ENCODE measurements at regions not wholly inside any gene's neighbourhood (a gene's known extent, or its start where the extent isn't known, plus 50 kb on each side); places are given as distances from the start of the nearest gene placed in this dataset.

DNA sequence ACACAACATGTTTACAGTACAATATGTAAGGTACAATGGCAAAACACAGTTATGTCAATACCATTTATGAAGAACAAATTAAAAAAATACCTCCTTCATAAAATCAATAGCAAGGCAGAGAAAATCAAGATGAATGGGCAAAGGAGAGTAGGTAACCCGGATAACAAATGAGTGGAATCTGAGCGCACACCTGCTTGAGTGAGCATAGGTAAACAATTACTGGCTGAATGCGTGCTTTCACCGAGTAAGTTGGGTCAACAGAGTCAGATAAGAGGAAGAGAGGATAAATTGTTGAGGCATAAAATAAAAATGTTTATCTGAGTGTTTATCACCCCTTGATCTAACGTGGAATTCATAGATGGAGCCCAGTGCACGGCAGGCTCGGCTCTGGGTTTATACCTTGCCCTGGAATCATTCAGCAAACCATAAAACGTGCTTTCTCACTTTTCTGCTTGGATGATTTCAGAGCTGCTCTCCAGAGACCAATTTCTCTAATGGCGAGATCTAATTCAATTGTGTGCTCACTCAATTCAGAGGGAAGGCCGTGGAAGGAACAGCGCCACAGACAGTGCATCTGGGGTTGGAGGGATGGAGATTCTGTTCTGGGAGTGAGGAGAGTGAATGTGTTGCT lies 224.8 kb upstream of the MAP3K7 start:
- DNase-seq, result no peak

DNA sequence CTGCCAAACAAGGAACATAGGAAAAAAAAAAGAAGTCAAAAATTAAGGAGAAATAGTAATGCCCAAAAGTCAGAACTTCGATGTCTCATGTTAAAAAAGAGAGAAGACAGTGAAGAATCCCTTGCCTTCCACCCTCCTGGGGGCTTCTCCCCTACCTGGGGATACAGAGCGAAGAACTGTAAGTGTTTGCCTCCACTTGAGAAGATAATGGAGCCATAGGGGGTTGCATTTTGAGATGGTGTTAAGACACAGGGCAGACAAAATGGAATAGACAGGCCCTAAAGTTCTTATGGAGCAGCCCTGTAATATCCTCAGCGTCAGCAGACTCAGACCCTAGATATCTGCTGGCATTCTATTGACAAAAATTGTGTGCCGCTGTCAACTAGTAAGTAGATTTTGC lies 222.2 kb upstream of the MAP3K7 start:
- DNase-seq, result no peak

DNA sequence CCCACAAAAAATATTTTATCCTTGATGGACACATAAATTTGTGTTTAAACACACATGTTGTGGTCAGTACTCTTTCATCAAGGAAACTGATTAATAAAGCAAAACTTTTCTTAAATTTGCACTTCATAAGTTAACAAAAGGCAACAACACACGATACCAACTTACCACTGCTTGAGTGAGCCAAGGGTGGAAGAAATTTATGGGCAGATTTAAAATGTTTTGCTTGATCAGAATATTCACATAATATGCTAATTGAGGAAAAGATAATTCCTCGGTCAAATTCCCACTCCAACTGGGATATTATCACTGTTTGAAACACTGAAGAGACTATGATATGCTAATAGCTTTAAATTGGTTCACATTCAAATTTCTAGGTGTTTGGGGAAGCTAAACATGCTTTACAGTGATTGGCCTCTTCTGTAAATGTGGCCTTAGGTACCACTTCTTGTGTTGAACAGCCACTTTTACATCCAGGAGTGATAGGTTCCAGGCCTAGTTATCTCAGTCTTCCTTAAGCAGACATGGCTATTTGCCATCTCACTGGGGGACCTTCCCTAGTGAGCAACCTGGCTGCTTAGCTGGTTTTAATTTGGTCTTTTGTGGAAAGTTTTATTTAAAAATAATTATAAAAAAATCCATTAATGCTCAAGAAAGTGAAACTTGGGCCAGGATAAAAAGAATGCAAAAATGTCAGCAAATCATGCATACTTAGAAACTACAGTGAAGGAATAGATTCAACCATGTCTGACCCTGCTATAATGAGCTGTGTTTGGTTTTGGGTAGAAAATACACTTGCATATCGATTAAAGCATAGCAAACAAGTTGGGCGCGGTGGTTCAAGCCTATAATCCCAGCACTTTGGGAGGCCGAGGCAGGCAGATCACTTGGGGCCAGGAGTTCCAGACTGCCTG lies 221.2 kb upstream of the MAP3K7 start:
- no peak for DNase-seq

DNA sequence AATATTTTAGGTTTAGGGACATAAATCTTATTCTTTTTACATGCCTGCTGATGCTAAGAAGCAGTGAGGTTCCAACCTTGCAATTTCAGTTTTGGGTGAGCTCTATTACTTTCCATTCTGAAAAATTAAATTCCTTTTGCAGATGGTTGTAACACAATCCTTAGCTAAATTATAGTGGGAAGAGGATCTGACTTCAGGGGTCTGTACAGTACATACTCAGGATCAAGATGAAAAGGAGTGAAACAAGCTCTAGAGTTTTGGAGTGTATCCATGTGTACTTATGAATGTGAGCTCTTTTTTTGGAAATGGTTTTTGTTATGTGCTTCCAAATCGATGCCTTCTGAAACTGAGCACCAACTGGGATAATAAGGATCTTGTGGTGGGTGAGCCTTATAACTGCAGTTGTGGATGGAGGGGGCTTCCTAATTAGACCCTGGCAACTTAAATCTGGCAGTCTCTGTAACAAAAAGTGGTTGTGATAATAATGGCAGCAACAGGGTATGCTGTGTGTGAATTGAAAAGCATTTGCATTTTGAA lies 218.8 kb upstream of the MAP3K7 start:
- DNase-seq, result no peak

DNA sequence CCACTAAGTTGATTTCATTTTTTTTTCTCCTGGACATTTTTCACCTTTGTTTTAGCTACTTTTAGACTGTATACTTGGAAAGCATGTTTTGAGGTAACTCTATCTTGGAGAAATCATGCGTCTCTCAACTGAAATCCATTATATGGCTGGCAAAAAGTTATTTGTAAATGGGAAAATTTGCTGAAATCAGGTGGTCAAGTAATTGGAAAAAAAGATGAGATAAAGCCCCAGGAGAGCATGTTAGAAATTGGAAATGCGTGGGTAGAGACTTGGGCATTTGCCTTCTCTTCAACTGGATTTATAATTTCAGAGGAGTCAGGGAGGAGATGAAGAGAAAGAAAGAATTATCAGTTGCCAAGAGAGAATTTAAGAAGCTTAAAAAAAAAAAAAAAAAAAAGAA lies 217.1 kb upstream of the MAP3K7 start:
- DNase-seq, result no peak

DNA sequence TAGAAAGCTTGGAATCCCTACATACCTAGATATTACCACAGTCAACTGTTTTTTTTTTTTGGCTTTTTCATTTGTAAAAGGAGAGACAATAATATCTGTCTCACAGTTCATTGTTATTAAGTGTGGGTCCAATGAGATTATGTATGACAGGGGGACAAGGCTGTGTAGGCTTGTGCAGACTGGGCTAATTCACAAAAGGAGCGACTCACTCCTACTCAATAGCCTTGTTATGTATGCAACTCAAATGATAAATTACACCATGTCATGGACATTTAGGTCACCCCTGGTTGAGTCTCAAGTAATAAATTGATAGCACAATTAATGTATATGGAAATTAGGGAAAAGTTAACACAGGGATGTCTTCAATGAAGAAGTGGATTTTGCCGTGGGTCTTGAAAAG lies 208.2 kb upstream of the MAP3K7 start:
- no peak for DNase-seq

DNA sequence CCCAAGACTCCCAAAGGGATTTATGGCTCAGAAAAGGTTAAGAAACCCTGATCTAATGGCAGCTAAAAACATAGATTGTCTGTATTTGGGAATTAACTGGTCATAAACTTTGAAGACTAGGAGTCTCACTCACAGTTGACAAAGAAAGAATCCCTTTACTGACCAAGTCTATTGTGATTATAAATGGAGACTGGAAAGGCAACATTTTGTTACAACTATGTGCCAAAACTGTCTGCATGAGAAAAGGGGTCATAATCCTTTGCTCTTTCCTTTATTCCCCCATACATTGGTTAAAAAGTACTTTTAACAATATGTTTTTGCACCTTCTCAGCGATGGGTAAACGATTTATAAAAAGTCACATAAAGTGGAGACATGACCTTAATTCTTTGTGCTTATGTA lies 206.9 kb upstream of the MAP3K7 start:
- no peak for DNase-seq

DNA sequence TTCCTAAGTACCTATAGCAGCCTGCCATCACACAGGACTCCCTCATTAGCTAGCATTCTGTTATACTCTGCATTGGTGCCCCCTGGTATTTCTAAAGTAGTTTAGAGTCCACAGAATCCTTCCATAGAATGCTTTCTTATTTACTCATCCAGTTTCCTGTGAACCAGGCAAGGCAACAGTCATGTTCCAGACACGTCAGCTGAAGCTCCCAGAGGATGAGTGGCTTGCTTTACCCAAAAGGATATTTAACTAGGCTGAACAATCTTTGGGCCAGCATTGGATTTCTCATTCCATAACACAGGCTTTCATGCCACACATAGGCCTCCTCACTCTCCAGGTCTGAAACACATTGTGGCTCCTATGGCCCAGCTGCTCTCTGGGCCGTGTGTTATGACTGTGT lies 203.8 kb upstream of the MAP3K7 start:
- DNase-seq, result no peak

DNA sequence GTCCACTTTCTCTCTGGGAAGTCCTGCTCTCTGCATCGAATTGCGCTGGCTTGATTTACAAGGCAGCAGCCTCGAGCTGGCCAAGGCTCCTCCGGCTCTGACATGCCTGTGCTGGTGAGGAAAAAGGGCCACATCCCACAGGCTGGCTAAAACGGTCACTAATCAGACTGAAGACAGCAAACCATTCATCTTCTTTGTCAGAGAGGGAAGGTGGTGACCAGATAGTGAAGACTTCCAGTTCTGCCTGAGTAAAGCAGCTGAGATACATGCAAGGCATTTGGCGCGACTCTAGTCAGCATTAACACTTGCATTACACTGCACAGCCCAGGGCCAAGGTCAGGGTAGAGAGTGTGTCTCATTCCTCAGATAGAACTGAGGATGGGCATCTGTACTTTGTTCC lies 203.2 kb upstream of the MAP3K7 start:
- no peak for DNase-seq

DNA sequence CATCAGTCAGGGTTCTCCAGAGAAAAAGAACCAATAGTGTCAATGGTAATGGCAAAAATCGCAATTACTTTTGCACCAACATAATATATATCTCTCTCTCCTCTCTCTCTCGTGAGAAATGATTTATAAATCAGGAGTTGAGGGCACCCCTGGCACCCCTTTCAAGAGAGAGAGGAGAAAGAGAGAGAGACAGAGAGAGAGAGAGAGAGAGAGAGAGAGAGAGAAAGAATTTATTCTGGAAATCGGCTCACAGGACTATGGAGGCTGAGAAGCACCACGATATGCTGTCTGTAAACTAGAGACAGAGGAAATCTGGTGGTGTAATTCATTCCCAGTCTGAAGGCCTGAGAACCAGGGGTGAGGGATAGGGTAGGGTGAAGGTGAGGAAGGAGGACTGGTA lies 201.9 kb upstream of the MAP3K7 start:
- DNase-seq, result no peak

DNA sequence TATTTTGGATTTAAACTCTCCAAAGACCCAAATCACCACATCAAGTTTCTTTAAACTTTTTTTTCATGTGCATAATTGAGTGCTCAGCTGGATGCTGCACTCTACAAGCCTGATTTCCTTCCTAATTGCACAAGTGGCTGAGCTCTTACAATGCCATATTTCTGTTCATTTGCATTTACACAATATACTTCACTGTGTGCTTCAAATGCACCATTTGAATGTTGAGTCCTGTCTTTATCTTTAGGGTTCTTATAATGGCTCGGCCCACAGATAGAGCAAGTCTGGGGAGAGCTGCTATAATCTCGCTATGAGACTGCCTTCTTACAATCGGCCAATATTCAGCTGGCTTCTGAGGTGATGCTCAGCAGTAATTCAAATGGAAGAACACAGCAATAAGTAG lies 200.6 kb upstream of the MAP3K7 start:
- no peak for DNase-seq

DNA sequence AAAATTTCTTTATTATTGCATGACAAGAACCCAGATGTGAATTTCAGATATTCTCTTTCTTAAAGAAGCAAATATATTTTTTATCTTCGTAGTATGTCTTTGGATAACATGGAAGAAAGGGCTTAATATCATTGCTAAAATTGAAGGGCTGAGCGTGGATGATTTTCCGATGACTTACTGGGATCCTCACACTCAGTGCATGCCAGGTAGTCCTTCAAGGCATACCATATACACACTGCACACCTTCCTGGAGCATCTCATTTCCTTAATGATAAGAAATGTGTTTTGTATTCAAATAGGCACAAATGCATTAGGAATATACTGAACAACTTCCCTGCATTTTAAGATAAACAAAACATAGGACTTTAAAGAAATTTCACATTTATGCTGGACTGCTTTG lies 193.9 kb upstream of the MAP3K7 start:
- no peak for DNase-seq

DNA sequence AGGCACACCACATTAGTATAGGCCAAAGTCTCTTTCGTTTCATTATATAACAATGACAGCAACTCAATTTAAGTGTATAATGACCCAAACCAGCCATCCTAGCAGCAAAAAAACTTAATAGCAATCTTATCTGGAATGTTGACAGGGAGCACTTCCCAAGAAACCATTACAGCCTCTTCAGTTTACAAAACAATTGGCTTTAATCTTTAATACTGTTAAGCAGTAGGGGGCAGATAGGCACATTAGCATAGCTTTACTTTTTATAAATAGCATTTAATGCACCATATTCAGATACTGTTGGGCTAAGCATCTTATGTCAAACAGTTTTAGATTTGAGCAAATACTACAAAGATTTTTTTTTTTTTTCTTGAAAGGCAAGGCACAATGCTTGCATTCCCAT lies 193.3 kb upstream of the MAP3K7 start:
- DNase-seq, result no peak

DNA sequence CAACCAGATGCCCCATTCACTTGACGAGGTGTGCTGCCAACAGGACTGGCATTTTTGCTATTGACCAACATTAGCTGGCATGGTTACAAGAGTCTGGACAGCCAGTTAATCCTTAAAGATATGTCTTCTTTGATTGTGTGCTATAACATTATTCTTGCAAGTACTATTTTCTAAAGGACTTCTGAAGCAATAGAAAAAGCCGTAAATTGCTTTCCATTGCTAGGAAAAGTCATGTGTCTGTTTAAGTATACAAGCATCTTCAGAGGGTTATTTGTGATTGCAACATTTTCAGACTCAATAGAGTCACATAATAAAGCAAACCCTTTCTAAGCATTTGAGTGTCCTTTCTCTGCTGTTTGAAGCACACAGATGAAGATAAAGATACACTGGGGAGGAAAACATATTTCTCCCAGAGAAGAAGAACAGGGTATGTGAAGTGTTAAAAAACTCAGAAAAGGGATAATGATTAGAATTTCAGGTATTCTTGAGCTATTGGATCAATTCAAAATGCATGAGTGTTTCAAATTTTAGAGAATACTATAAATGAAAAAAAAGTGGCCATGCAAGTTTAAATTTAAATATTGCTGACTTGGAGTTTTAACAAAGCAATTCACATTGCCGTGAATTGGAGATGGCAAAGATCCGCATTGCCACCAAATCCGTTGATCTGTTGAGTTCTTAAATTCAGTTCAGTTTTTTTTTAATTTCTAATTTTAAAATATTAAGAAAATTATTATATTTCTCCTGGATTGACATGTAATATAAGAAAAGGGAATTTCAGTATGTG lies 191.7 kb upstream of the MAP3K7 start:
- no peak for DNase-seq

DNA sequence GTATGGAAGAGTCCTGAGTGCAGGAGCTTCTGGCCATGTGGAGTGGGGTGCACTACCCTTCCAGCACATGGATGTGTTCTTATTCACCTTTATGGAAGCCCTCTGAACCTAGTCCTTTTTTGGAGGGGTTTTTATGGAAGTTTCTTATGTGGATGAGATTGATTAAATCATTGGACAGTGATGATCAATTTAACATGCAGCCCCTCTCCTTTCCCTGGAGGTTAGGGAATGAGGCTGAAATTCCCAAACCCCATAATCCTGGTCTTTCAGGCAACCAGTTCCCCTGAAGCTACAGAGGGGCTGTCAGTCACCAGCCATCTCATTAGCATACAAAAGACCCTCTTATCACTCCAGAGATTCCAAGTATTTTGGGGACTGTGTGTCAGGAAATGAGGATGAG lies 183.9 kb upstream of the MAP3K7 start:
- no peak for DNase-seq

DNA sequence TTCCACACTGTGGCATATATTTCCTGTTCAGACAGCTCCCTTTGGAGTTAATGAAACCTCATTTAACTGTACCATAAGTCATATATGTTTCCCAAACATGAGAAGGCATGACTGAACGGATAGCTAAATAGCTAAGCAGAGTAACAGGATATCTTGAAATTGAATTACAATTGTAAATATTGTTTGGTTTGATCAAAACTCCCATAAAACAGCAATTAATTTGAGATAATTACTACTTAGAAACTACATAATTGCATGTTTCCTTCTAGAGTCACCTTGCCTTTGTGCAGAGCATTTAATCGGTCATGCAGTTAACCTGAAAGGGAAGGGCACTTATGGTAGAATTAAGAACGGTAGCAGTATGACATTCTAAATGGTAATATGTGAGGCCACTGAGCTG lies 179.0 kb upstream of the MAP3K7 start:
- no peak for DNase-seq

DNA sequence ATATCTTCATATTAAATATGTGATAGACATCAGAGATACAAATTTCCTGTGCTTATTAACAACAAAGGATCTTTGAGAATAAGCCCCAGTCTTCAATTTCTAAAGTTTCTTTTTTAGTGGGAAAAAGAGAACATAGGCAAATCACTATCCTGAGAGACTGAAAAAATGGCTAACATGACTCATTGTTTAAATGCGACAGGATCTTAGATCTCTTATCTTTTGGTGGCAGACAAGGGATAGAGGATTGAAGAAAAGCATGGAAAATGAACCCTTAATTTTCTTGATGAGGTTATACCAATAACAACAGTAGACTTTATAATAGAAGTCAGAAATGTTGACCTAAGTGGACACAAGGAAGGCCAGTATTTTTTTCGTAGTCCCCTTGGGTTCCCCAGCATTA lies 178.6 kb upstream of the MAP3K7 start:
- no peak for DNase-seq

DNA sequence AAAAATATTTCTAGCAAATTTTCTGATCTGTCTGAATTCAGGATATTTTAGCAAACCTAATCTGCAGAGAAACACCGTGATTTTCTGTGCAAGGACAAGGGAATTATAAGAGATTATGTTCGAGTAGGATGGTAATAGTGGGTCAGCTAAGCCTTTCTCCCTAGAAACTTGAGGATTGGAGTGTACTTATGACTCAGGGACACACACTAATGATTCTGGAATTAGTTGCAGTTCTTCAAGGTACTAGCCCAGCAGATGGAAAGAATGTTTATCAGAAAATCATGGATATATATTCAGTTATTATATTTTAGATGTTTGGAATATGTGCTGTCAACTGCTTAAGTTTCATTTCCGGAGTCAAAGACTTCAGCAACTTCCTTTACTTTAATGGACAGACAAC lies 177.1 kb upstream of the MAP3K7 start:
- DNase-seq, result no peak

DNA sequence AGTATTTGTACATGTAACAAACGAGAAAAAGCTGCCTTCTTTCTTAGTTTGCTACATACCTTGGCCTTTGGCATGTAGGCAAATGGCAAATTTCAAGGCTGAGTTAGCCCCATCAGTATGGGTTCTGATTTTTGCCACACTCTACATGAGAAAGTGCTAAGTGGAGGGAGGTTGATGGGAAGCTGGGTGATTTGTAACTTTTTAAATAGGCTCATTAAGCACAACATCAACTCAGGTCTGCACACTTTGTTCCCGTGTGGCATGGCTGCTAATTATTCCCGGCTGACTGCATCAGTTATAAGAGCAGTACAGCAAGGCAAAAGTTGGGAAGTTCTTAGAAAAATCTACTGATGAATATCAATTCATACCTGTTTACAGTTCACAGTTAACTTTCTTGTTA lies 172.8 kb upstream of the MAP3K7 start:
- DNase-seq, result no peak

DNA sequence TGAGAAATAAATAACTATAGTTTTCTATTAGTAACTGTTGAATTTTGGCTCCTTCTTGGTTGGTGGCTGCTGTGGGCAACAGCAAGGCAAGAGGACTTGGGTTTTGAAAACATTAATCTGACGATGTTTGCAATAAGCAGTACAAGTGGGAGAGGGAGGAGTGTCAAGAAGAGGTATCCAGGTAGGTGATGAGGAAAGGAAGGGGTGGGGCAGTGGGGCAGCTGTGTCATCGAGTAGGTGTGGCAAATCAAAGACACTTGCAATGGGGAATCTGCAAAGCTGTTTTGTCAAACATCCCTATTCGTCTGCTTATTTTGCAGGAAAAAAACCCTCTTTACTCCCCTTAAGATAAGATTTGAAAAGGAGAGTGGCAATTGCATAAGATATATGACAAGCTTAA lies 171.9 kb upstream of the MAP3K7 start:
- no peak for DNase-seq

DNA sequence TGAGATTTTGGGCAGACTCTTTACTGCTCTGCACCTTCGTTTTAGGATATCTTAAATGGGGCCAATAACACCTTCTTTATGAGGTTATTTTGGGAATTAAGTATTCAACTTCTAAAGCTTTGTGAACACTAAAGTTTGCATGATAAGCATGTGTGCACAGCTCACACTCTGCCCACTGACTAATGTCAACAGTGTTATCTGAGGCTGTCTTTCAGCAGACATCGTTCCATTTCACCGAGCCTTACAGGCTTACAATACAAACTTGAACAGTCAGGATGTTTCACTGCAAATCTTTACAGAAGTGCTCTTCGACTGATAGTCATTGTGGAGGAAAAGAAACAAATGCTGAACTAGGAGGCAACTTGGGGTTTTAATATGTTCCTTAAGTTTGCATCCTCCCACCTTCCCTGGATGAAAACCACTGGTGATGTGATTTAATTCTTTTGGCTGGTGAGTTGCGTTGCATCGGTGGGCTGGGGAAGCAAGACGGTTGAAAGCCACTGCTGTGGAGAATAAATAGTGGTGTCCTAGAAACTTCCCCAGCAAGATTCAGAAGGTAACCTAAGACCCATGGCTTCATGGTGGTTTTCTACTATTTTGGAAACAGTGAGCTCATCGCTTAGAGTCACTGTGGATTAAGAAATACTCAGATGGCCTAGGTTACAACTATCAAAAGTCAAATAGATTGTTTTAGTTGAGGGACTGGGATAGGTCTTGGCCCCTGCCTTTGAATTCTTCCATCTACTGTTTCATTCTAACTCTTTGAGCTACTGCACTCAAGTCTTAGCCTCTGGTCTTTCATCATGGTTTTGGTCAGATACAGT lies 167.2 kb upstream of the MAP3K7 start:
- no peak for DNase-seq

DNA sequence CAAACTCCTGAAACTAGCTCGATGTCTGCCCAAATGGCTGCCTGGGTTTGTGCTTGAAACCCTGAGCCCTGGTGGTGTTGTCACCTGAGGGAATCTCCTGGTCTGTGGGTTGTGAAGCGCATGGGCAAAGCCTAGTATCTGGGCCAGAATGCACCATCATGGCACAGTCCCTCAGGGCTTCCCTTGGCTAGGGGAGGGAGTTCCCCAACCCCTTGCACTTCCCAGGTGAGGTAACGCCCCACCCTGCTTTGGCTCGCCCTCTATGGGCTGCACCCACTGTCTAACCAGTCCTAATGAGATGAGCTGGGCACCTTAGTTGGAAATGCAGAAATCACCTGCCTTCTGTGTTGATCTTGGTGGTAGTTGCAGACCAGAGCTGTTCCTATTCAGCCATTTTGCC lies 152.9 kb upstream of the MAP3K7 start:
- DNase-seq, result no peak

DNA sequence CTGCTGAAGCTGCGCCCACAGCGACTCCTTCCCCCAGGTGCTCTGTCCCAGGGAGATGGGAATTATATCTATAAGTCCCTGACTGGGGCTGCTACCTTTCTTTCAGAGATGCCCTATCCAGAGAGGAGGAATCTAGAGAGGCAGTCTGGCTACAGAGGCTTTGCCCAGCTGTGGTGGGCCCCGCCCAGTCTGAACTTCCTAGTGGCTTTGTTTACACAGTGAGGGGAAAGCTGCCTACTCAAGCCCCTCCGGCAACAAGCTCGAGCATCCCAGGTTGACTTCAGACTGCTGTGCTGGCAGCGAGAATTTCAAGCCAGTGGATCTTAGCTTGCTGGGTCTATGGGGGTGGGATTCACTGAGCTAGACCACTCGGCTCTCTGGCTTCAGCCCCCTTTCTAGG lies 152.5 kb upstream of the MAP3K7 start:
- no peak for DNase-seq
